ENCODE measurements at regions not wholly inside any gene's neighbourhood (a gene's known extent, or its start where the extent isn't known, plus 50 kb on each side); places are given as distances from the start of the nearest gene placed in this dataset.

DNA sequence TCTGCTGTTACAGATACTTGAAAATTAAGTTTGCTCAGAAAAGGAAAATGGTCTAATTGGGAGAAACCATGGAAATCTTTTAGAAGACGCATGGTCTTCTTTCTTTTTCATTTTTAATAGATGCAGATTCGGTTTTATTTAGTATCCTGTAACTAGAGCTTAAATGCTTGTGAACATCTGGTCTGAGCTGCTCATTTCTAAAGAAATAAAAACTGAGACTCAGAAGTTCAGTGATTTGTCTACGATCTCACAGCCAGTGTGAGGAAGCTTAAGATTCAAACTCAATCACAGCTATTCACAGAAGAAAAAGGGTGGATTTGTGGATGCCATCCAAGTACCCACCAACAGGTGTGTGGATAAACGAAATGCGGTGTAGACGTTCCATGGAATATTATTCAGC, 80.0 kb upstream of the TIAM1 start:
- Mint-ChIP-seq H3K27ac (peak overlapping the region in 1 of 3 experiments; percentile 70; a peak in 3 of 7 replicates), H3K4me3 (no peak overlapping the region), H3K9me3 (no peaks in the 10 kb centered on the region), H3K36me3 (ENCODE audit: insufficient read depth in 1 of 3, low read depth in 3 of 3) (no peaks in the 10 kb centered on the region), H3K27me3 (ENCODE audit: low read depth) (no peaks in the 10 kb centered on the region), H3K4me1 (peaks cover 8 to 19% of the 10 kb centered on the region in 2 experiments)
- H2BK5ac ChIP-seq (ENCODE audit: insufficient read length, low read length), result no peak overlapping the region
- no peaks in the 10 kb centered on the region for H3K23me2 ChIP-seq (ENCODE audit: insufficient read length, low read depth, low read length, poor library complexity, severe bottlenecking)
- H3K27ac ChIP-seq (ENCODE audit: insufficient read length, low read depth, low read length), result no peak overlapping the region
- H2BK120ac ChIP-seq (ENCODE audit: low read depth, low read length, poor library complexity, severe bottlenecking), result no peak overlapping the region
- H3K14ac ChIP-seq (ENCODE audit: insufficient read depth, low read length), result no peak overlapping the region
- H4K8ac ChIP-seq (replicated peaks; ENCODE audit: insufficient read length, low read depth, low read length), result no peak overlapping the region
- H2AFZ ChIP-seq (ENCODE audit: low read length), result no peak overlapping the region
- DNase-seq, result no peak
- no peaks in the 10 kb centered on the region for H3K79me1 ChIP-seq (ENCODE audit: insufficient read depth, low read depth, low read length, poor library complexity, severe bottlenecking)
- no peak overlapping the region for H4K91ac ChIP-seq (ENCODE audit: insufficient read length, low read depth, low read length)
- TF ChIP-seq, protein P1, sequence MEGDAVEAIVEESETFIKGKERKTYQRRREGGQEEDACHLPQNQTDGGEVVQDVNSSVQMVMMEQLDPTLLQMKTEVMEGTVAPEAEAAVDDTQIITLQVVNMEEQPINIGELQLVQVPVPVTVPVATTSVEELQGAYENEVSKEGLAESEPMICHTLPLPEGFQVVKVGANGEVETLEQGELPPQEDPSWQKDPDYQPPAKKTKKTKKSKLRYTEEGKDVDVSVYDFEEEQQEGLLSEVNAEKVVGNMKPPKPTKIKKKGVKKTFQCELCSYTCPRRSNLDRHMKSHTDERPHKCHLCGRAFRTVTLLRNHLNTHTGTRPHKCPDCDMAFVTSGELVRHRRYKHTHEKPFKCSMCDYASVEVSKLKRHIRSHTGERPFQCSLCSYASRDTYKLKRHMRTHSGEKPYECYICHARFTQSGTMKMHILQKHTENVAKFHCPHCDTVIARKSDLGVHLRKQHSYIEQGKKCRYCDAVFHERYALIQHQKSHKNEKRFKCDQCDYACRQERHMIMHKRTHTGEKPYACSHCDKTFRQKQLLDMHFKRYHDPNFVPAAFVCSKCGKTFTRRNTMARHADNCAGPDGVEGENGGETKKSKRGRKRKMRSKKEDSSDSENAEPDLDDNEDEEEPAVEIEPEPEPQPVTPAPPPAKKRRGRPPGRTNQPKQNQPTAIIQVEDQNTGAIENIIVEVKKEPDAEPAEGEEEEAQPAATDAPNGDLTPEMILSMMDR (conservative IDR thresholded peaks at IDR 0.05), result no peak
- H3K4me1 ChIP-seq (ENCODE audit: insufficient read depth, low read length), result no peaks in the 10 kb centered on the region; the same call in 1 of the 2 replicates
- no peak overlapping the region for H3K56ac ChIP-seq (ENCODE audit: insufficient read length, low read depth, low read length)
- H3K4ac ChIP-seq (ENCODE audit: low read depth, low read length), result no peak overlapping the region
- H3K27me3 ChIP-seq (ENCODE audit: insufficient read depth, low read length), result no peaks in the 10 kb centered on the region
- H3K4me2 ChIP-seq (ENCODE audit: insufficient read depth, insufficient read length, low read length), result no peak overlapping the region
- H2BK15ac ChIP-seq (ENCODE audit: low read depth, low read length), result no peak overlapping the region
- H3K9ac ChIP-seq (ENCODE audit: extremely low read depth, insufficient read length, low read length), result no peak overlapping the region
- H2BK20ac ChIP-seq (ENCODE audit: low read depth, low read length, poor library complexity, severe bottlenecking), result no peak overlapping the region
- H2BK12ac ChIP-seq (ENCODE audit: insufficient read length, low read depth, low read length), result no peak overlapping the region
- no peaks in the 10 kb centered on the region for H3K79me2 ChIP-seq (ENCODE audit: insufficient read depth, low read length)
- H4K5ac ChIP-seq (ENCODE audit: insufficient read length, low read depth, low read length), result no peak overlapping the region
- H3K23ac ChIP-seq (ENCODE audit: insufficient read length, low read depth, low read length), result no peak overlapping the region
- H4K20me1 ChIP-seq (ENCODE audit: control insufficient read depth, insufficient read depth, insufficient read length), result no peaks in the 10 kb centered on the region
- no peak overlapping the region for H3K18ac ChIP-seq (ENCODE audit: insufficient read length, low read depth, low read length)
- no CpG with 5 or more reads among the region's 6 CpGs for WGBS (ENCODE audit: extremely low coverage, insufficient read length, low lambda C conversion rate)
- H3T11ph ChIP-seq (ENCODE audit: low read length), result no peak overlapping the region
- H3K9me3 ChIP-seq (ENCODE audit: control insufficient read depth, low read depth, low read length), result no peaks in the 10 kb centered on the region
- H2AK5ac ChIP-seq (ENCODE audit: insufficient read length, low read length), result no peak overlapping the region
